ENCODE measurements at regions not wholly inside any gene's neighbourhood (a gene's known extent, or its start where the extent isn't known, plus 50 kb on each side); places are given as distances from the start of the nearest gene placed in this dataset.
"Not testable (repeated sequence)": the region's sequence is repeated elsewhere in the genome, so short reads cannot be mapped to it uniquely, and the experiment has no call there.

- H3K9me3 ChIP-seq = no peaks in the 10 kb centered on the region
- no peak for DNase-seq
- H3K36me3 ChIP-seq = no peaks in the 10 kb centered on the region
- H3K4me3 ChIP-seq = no peak overlapping the region
- H3K27me3 ChIP-seq = no peaks in the 10 kb centered on the region
These were observed 996.8 kb upstream of the CITED2 start for GRCh38 chr6:140370976-140371870.

DNA sequence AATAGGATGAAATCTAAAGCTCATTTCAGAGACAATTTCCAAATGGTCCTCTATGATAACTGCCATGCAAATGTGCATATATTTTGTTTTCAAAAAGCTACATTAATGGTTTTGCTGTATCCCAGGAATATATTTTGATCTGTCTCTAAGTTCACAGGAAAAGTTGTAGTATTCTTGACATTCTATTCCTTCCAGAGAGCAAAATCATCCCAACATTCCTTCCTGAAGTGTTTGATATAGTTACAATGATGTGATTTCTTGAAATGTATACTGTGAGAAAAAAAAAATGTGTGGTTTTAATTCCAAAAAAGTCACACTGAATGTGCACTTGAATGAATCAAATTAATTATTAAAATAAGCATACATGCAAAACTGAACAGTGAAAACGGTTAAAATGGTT, 996.0 kb upstream of the CITED2 start:
- DNase-seq = no peak
- Histone ChIP-seq H3K9me3 (no peaks in the 10 kb centered on the region), H3K4me3 (no peak overlapping the region), H3K27me3 (no peaks in the 10 kb centered on the region), H3K36me3 (no peaks in the 10 kb centered on the region)

- peaks cover 3% of the 10 kb centered on the region; the same call in 1 of the 2 replicates for H3K9me3 ChIP-seq
- H3K36me3 ChIP-seq = no peaks in the 10 kb centered on the region
- no peak overlapping the region for H3K4me3 ChIP-seq
- no peak for DNase-seq
- H3K27me3 ChIP-seq = no peaks in the 10 kb centered on the region
These were observed 992.5 kb upstream of the CITED2 start for GRCh38 chr6:140366991-140367390.

DNA sequence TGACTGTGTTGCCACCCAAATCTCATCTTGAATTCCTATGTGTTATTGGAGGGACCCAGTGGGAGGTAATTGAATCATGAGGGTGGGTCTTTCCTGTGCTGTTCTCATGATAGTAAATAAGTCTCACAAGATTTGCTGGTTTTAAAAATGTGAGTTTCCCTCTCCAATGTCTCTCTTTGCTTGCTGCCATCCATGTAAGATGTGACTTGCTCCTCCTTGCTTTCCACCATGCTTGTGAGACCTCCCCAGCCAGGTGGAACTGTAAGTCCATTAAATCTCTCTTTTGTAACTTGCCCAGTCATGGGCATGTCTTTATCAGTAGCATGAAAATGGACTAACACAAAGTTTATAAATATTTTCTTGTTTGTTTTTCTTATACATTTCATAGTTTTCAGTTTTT, 990.5 kb upstream of the CITED2 start:
- no peak for DNase-seq
- Histone ChIP-seq H3K36me3 (no peaks in the 10 kb centered on the region), H3K27me3 (no peaks in the 10 kb centered on the region), H3K9me3 (peaks cover 3% of the 10 kb centered on the region; the same call in 1 of the 2 replicates), H3K4me3 (no peak overlapping the region)

GRCh38 chr6:140360651-140361050, 986.2 kb upstream of the CITED2 start:
- Histone ChIP-seq H3K4me3 (no peak overlapping the region), H3K36me3 (no peaks in the 10 kb centered on the region), H3K27me3 (no peaks in the 10 kb centered on the region), H3K9me3 (peaks cover 3% of the 10 kb centered on the region; the same call in 1 of the 2 replicates)
- no peak for DNase-seq

GRCh38 chr6:140355476-140355875, 981.0 kb upstream of the CITED2 start:
- Histone ChIP-seq H3K9me3 (no peaks in the 10 kb centered on the region), H3K4me3 (no peak overlapping the region), H3K27me3 (no peaks in the 10 kb centered on the region), H3K36me3 (no peaks in the 10 kb centered on the region)
- no peak for DNase-seq

- Histone ChIP-seq H3K36me3 (no peaks in the 10 kb centered on the region), H3K27me3 (no peaks in the 10 kb centered on the region), H3K9me3 (no peaks in the 10 kb centered on the region), H3K4me3 (no peak overlapping the region)
- DNase-seq = no peak
These were observed 979.8 kb upstream of the CITED2 start for GRCh38 chr6:140354296-140354695.

- H3K4me3 ChIP-seq = no peak overlapping the region
- no peaks in the 10 kb centered on the region for H3K9me3 ChIP-seq
- DNase-seq = no peak
- no peaks in the 10 kb centered on the region for H3K27me3 ChIP-seq
- H3K36me3 ChIP-seq = no peaks in the 10 kb centered on the region
These were observed 979.1 kb upstream of the CITED2 start for GRCh38 chr6:140353536-140353935.

GRCh38 chr6:140346428-140346827, 972.0 kb upstream of the CITED2 start:
- peaks cover 6% of the 10 kb centered on the region for H3K9me3 ChIP-seq
- no peak for DNase-seq
- no peaks in the 10 kb centered on the region for H3K36me3 ChIP-seq
- no peaks in the 10 kb centered on the region for H3K27me3 ChIP-seq
- H3K4me3 ChIP-seq = no peak overlapping the region

DNA sequence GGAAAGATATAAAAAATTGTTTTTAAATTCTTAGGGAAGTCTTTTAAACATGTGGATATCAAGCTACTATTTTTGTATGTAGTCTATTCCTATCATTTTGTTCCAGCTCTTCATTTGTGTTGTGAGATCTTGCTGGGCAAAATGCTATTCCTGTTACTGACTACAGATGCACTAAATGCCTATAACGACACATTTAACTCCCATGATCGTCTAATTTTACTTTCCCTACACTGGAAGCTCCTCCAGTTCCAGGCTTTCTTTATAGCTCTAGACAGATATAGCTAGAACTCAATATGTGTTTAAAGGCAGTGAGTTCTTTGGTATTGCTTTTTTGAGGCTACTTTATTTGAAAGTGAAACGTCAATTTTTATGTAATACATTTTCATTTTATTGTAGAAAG, 971.5 kb upstream of the CITED2 start:
- H3K36me3 ChIP-seq = no peaks in the 10 kb centered on the region
- no peak for DNase-seq
- no peaks in the 10 kb centered on the region for H3K27me3 ChIP-seq
- peaks cover 6% of the 10 kb centered on the region for H3K9me3 ChIP-seq
- H3K4me3 ChIP-seq = no peak overlapping the region

- Histone ChIP-seq H3K36me3 (no peaks in the 10 kb centered on the region), H3K4me3 (no peak overlapping the region), H3K27me3 (no peaks in the 10 kb centered on the region), H3K9me3 (peaks cover 7% of the 10 kb centered on the region)
- no peak for DNase-seq
These were observed 969.9 kb upstream of the CITED2 start for GRCh38 chr6:140344142-140344913.

- Histone ChIP-seq H3K36me3 (no peaks in the 10 kb centered on the region), H3K9me3 (peaks cover 8% of the 10 kb centered on the region), H3K4me3 (no peak overlapping the region), H3K27me3 (no peaks in the 10 kb centered on the region)
- DNase-seq = no peak
These were observed 968.7 kb upstream of the CITED2 start for GRCh38 chr6:140343128-140343527.

DNA sequence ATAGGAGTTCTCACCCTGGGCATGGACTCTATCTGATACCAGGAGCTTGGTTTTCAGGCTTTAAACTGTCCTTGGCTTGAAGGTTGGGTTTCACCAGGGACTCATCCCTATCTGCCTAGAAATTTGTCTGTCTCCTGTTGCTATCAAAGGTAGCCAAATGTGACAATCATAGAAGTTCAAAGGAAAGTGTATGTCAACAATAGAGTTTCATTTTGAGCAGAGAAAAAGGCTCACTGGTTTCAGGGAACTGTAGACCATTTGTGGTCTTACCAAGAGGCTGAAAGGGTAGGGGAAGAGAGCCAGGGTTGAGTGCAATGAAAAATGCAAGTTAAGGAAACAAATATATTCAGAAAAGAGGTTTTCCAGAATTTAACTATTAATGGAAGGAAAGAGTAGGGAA, 966.8 kb upstream of the CITED2 start:
- no peaks in the 10 kb centered on the region for H3K27me3 ChIP-seq
- no peak for DNase-seq
- peaks cover 8% of the 10 kb centered on the region for H3K9me3 ChIP-seq
- H3K4me3 ChIP-seq = no peak overlapping the region
- H3K36me3 ChIP-seq = no peaks in the 10 kb centered on the region

GRCh38 chr6:140340795-140341194, 966.3 kb upstream of the CITED2 start:
- H3K4me3 ChIP-seq = no peak overlapping the region
- H3K9me3 ChIP-seq = peaks cover 8% of the 10 kb centered on the region
- DNase-seq = no peak
- no peaks in the 10 kb centered on the region for H3K27me3 ChIP-seq
- H3K36me3 ChIP-seq = no peaks in the 10 kb centered on the region

DNA sequence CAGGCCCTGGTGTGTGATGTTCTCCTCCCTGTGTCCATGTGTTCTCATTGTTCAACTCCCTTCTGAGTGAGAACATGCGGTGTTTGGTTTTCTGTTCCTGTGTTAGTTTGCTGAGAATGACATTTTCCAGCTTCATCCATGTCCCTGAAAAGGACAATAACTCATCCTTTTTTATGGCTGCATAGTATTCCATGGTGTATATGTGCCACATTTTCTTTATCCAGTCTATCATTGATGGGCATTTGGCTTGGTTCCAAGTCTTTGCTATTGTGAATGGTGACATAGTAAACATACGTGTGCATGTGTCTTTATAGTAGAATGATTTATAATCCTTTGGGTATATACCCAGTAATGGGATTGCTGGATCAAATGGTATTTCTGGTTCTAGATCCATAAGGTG, 964.6 kb upstream of the CITED2 start:
- not testable (repeated sequence) for H3K4me3 ChIP-seq, H3K36me3 ChIP-seq, H3K27me3 ChIP-seq, DNase-seq
- peaks cover 14% of the 10 kb centered on the region for H3K9me3 ChIP-seq

GRCh38 chr6:140321891-140322290, 947.4 kb upstream of the CITED2 start:
- Histone ChIP-seq H3K27me3 (no peaks in the 10 kb centered on the region), H3K36me3 (no peaks in the 10 kb centered on the region), H3K4me3 (no peak overlapping the region), H3K9me3 (peaks cover 4% of the 10 kb centered on the region)
- DNase-seq = no peak
